Type B pancreatic cell (in vitro differentiated cells): ENCODE measurements at regions not wholly inside any gene's neighbourhood (a gene's known extent, or its start where the extent isn't known, plus 50 kb on each side); places are given as distances from the start of the nearest gene placed in this dataset.
"Not testable (repeated sequence)": the region's sequence is repeated elsewhere in the genome, so short reads cannot be mapped to it uniquely, and the experiment has no call there.

ENCODE experiments used
- DNase-seq: peaks from one replicate; pipeline ENCODE4 v3.0.0; 2021; ENCODE audit warnings: mixed read lengths; ENCODE audit not compliant: unreplicated experiment; ENCODE audit errors: extremely low spot score
- H3K27ac Mint-ChIP-seq: 2 replicates; pipeline ENCODE4 v1.8.0; 2021; ENCODE audit warnings: mild to moderate bottlenecking, mixed read lengths
- H3K27me3 Mint-ChIP-seq: 2 replicates; pipeline ENCODE4 v1.8.0; 2021; ENCODE audit warnings: mixed read lengths
- H3K36me3 Mint-ChIP-seq: 2 replicates; pipeline ENCODE4 v1.8.0; 2021; ENCODE audit warnings: mixed read lengths
- H3K4me1 Mint-ChIP-seq: one replicate; pipeline ENCODE4 v1.8.0; 2021; ENCODE audit warnings: mixed read lengths; ENCODE audit not compliant: unreplicated experiment
- H3K4me3 Mint-ChIP-seq: 2 replicates; pipeline ENCODE4 v1.8.0; 2021; ENCODE audit warnings: mild to moderate bottlenecking, mixed read lengths
- H3K9me3 Mint-ChIP-seq: 2 replicates; pipeline ENCODE4 v1.8.0; 2021; ENCODE audit warnings: mixed read lengths

DNA sequence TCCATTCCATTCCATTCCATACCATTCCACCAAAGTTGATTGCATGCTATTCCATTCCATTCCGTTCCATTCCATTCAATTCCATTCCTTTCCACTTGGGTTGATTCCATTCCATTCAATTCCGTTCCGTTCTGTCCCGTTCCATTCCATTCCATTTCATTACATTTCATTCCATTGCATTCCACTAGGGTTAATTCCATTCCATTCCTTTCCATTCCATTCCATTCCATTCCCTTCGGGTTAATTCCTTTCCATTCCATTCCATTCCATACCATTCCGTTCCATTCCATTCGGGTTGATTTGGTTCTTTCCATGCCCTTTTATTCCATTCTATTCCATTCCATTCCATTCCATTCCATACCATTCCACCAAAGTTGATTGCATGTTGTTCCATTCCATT, 131.9 kb downstream of the CWH43 start:
- not testable (repeated sequence) for DNase-seq, H3K4me3 Mint-ChIP-seq, H3K27me3 Mint-ChIP-seq, H3K4me1 Mint-ChIP-seq, H3K27ac Mint-ChIP-seq
- Mint-ChIP-seq H3K36me3 (peaks cover 23% of the 10 kb centered on the region), H3K9me3 (peaks cover 22% of the 10 kb centered on the region)

DNA sequence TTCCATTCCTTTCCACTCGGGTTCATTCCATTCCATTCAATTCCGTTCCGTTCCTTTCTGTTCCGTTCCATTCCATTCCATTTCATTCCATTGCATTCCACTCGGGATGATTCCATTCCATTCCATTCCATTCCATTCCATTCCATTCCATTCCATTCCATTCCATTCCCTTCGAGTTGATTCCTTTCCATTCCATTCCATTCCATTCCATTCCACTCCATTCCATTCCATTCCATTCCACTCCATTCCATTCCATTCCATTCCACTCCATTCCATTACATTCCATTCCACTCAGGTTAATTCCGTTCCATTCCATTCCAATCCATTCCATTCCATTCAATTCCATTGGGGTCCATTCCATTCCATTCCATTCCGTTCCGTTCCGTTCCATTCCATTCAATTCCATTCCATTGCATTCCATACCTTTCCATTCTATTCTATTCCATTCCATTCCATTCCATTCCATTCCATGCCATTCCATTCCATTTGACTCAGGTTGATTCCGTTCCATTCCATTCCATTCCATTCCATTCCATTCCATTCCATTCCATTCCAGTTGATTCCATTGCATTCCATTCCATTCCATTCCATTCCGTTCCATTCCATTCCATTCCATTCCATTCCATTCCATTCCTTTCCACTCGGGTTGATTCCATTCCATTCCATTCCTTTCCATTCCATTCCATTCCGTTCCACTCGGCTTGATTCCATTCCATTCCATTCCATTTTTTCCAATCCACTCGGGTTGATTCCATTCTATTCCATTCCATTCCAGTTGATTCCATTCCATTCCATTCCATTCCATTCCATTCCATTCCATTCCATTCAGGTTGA, 132.5 kb downstream of the CWH43 start:
- not testable (repeated sequence) for H3K4me3 Mint-ChIP-seq, H3K4me1 Mint-ChIP-seq, H3K27me3 Mint-ChIP-seq, H3K27ac Mint-ChIP-seq, DNase-seq
- Mint-ChIP-seq H3K9me3 (peaks cover 22% of the 10 kb centered on the region), H3K36me3 (peaks cover 23% of the 10 kb centered on the region)

GRCh38 chr4:49119345-49119744, 133.3 kb downstream of the CWH43 start:
- not testable (repeated sequence) for H3K27ac Mint-ChIP-seq, DNase-seq, H3K4me3 Mint-ChIP-seq, H3K27me3 Mint-ChIP-seq, H3K4me1 Mint-ChIP-seq
- Mint-ChIP-seq H3K36me3 (peaks cover 23% of the 10 kb centered on the region), H3K9me3 (peaks cover 22% of the 10 kb centered on the region)

DNA sequence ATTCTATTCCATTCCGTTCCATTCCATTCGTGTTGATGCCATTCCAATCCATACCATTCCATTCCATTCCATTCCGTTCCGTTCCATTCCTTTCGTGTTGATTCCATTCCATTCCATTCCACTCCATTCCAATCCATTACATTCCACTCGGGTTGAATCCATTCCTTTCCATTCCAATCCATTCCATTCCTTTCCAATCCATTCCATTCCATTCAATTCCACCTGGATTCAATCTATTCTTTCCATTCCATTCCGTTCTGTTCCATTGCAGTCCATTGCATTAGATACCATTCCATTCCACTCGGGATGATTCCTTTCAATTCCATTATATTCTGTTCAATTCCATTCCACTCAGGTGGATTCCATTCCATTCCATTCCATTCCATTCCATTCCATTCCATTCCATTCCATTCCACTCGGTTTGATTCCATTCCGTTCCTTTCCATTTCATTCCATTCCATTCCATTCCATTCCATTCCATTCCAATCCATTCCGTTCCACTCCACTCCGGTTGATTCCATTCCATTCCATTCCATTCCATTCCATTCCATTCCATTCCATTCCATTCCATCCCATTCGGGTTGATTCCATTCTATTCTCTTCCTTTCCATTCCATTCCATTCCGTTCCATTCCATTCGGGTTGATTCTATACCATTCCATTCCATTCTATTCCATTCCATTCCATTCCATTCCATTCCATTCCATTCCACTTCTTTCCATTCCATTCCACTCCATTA, 134.1 kb downstream of the CWH43 start:
- H3K36me3 Mint-ChIP-seq: peaks cover 23% of the 10 kb centered on the region
- peaks cover 22% of the 10 kb centered on the region for H3K9me3 Mint-ChIP-seq
- H3K27ac Mint-ChIP-seq, H3K4me3 Mint-ChIP-seq, DNase-seq, H3K27me3 Mint-ChIP-seq, H3K4me1 Mint-ChIP-seq: not testable (repeated sequence)

DNA sequence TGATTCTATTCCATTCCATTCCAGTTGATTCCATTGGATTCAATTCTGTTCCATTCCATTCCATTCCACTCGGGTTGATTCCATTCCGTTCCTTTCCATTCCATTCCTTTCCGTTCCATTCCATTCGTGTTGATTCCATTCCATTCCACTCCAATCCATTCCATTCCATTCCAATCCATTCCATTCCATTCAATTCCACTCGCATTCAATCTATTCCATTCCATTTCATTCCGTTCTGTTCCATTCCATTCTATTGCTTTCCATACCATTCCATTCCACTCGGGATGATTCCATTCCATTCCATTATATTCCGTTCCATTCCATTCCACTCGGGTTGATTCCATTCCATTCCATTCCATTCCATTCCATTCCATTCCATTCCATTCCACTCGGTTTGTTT, 134.7 kb downstream of the CWH43 start:
- H3K4me3 Mint-ChIP-seq, H3K27me3 Mint-ChIP-seq, DNase-seq, H3K4me1 Mint-ChIP-seq, H3K27ac Mint-ChIP-seq: not testable (repeated sequence)
- Mint-ChIP-seq H3K9me3 (peaks cover 22% of the 10 kb centered on the region), H3K36me3 (peaks cover 23% of the 10 kb centered on the region)

DNA sequence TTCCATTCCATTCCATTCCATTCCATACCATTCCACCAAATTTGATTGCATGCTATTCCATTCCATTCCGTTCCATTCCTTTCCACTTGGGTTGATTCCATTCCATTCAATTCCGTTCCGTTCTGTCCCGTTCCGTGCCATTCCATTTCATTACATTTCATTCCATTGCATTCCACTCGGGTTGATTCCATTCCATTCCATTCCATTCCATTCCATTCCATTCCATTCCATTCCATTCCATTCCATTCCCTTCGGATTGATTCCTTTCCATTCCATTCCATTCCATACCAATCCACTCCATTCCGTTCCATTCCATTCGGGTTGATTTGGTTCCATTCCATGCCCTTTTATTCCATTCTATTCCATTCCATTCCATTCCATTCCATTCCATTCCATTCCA, 140.4 kb downstream of the CWH43 start:
- H3K4me3 Mint-ChIP-seq: not testable (repeated sequence)

DNA sequence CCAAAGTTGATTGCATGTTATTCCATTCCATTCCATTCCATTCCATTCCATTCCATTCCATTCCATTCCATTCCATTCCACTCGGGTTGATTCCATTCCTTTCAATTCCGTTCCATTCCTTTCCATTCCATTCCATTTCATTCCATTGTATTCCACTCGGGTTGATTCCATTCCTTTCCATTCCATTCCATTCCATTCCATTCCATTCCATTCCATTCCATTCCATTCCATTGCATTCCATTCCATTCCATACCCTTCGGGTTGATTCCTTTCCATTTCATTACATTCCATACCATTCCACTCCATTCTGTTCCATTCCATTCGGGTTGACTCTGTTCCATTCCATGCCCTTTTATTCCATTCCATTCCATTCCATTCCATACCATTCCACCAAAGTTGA, 140.8 kb downstream of the CWH43 start:
- H3K36me3 Mint-ChIP-seq: not testable (repeated sequence)

More for the DNA sequence above, 140.4 kb downstream of the CWH43 start:
- DNase-seq, H3K4me1 Mint-ChIP-seq, H3K27me3 Mint-ChIP-seq, H3K9me3 Mint-ChIP-seq, H3K36me3 Mint-ChIP-seq, H3K27ac Mint-ChIP-seq: not testable (repeated sequence)

DNA sequence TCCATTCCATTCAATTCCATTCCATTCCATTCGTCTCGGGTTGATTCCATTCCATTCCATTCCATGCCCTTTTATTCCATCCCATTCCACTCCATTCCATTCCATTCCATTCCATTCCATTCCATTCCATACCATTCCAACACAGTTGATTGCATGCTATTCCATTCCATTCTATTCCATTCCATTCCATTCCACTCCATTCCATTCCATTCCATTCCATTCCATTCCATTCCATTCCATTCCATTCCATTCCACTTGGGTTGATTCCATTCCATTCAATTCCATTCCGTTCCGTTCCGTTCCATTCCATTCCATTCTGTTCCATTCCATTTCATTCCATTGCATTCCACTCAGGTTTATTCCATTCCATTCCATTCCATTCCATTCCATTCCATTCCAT, 143.3 kb downstream of the CWH43 start:
- not testable (repeated sequence) for H3K4me1 Mint-ChIP-seq, H3K27ac Mint-ChIP-seq, H3K4me3 Mint-ChIP-seq, H3K9me3 Mint-ChIP-seq, DNase-seq, H3K36me3 Mint-ChIP-seq, H3K27me3 Mint-ChIP-seq

More for the DNA sequence above, 140.8 kb downstream of the CWH43 start:
- not testable (repeated sequence) for H3K27me3 Mint-ChIP-seq, H3K4me3 Mint-ChIP-seq, H3K9me3 Mint-ChIP-seq, H3K4me1 Mint-ChIP-seq, H3K27ac Mint-ChIP-seq, DNase-seq

DNA sequence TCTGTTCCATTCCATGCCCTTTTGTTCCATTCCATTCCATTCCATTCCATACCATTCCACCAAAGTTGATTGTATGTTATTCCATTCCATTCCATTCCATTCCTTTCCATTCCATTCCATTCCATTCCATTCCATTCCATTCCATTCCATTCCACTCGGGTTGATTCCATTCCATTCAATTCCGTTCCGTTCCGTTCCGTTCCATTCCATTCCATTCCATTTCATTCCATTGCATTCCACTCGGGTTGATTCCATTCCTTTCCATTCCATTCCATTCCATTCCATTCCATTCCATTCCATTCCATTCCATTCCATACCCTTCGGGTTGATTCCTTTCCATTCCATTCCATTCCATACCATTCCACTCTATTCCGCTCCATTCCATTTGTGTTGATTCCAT, 143.8 kb downstream of the CWH43 start:
- not testable (repeated sequence) for H3K27ac Mint-ChIP-seq, H3K4me1 Mint-ChIP-seq, DNase-seq

GRCh38 chr4:49130724-49131123, 144.6 kb downstream of the CWH43 start:
- not testable (repeated sequence) for H3K27ac Mint-ChIP-seq, H3K9me3 Mint-ChIP-seq

More for the DNA sequence above, 143.8 kb downstream of the CWH43 start:
- not testable (repeated sequence) for H3K27me3 Mint-ChIP-seq, H3K36me3 Mint-ChIP-seq, H3K4me3 Mint-ChIP-seq, H3K9me3 Mint-ChIP-seq

DNA sequence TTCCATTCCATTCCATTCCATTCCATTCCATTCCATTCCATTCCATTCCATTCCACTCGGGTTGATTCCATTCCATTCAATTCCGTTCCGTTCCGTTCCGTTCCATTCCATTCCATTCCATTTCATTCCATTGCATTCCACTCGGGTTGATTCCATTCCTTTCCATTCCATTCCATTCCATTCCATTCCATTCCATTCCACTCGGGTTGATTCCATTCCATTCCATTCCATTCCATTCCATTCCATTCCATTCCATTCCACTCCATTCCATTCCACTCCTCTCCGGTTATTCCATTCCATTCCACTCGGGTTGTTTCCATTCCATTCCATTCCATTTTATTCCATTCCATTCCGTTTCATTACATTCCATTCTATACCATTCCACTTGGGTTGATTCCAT, 151.0 kb downstream of the CWH43 start:
- not testable (repeated sequence) for H3K27ac Mint-ChIP-seq, H3K9me3 Mint-ChIP-seq, DNase-seq, H3K27me3 Mint-ChIP-seq, H3K4me3 Mint-ChIP-seq, H3K4me1 Mint-ChIP-seq
- H3K36me3 Mint-ChIP-seq: peaks cover 14% of the 10 kb centered on the region

More at GRCh38 chr4:49130724-49131123, 144.6 kb downstream of the CWH43 start:
- DNase-seq, H3K4me1 Mint-ChIP-seq, H3K36me3 Mint-ChIP-seq, H3K4me3 Mint-ChIP-seq, H3K27me3 Mint-ChIP-seq: not testable (repeated sequence)

DNA sequence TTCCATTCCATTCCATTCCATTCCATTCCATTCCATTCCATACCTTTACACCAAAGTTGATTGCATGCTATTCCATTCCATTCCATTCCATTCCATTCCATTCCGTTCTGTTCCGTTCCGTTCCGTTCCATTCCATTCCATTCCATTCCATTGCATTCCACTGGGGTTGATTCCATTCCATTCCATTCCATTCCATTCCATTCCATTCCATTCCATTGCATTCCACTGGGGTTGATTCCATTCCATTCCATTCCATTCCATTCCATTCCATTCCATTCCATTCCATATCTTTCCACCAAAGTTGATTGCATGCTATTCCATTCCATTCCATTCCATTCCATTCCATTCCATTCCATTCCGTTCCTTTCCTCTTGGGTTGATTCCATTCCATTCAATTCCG, 151.9 kb downstream of the CWH43 start:
- H3K36me3 Mint-ChIP-seq: peaks cover 14% of the 10 kb centered on the region
- not testable (repeated sequence) for H3K27me3 Mint-ChIP-seq, H3K4me3 Mint-ChIP-seq, DNase-seq, H3K27ac Mint-ChIP-seq, H3K9me3 Mint-ChIP-seq, H3K4me1 Mint-ChIP-seq

DNA sequence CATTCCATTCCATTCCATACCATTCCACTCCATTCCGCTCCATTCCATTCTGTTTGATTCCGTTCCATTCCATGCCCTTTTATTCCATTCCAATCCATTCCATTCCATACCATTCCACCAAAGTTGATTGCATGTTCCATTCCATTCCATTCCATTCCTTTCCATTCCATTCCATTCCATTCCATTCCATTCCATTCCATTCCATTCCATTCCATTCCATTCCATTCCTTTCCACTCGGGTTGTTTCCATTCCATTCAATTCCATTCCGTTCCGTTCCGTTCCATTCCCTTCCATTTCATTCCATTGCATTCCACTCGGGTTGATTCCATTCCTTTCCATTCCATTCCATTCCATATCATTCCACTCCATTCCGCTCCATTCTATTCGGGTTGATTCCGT, 152.7 kb downstream of the CWH43 start:
- not testable (repeated sequence) for H3K9me3 Mint-ChIP-seq

DNA sequence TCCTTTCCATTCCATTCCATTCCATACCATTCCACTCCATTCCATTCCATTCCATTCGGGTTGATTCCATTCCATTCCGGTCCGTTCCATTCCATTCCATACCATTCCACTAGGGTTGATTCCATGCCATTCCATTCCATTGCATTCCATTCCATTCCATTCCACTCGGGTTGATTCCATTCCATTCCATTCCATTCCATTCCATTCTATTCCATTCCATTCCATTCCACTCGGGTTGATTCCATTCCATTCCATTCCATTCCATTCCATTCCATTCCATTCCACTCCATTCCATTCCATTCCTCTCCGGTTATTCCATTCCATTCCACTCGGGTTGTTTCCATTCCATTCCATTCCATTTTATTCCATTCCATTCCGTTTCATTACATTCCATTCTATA, 153.4 kb downstream of the CWH43 start:
- not testable (repeated sequence) for H3K4me1 Mint-ChIP-seq

More for the DNA sequence above, 152.7 kb downstream of the CWH43 start:
- H3K4me3 Mint-ChIP-seq, H3K27ac Mint-ChIP-seq, DNase-seq, H3K27me3 Mint-ChIP-seq, H3K4me1 Mint-ChIP-seq: not testable (repeated sequence)
- H3K36me3 Mint-ChIP-seq: peaks cover 14% of the 10 kb centered on the region

More for the DNA sequence above, 153.4 kb downstream of the CWH43 start:
- not testable (repeated sequence) for H3K4me3 Mint-ChIP-seq, DNase-seq, H3K27ac Mint-ChIP-seq, H3K9me3 Mint-ChIP-seq, H3K27me3 Mint-ChIP-seq
- peaks cover 19% of the 10 kb centered on the region for H3K36me3 Mint-ChIP-seq
